GDM1 (cell line): ENCODE measurements at regions not wholly inside any gene's neighbourhood (a gene's known extent, or its start where the extent isn't known, plus 50 kb on each side); places are given as distances from the start of the nearest gene placed in this dataset.

Experiments
- DNase-seq: peaks from one replicate; lab custom pipeline; 2025; lab: John Stamatoyannopoulos, UW

GRCh38 chr9:26567976-26568375 is 324.6 kb downstream of the CAAP1 start:
- no peak for DNase-seq

- no peak for DNase-seq
Observed at GRCh38 chr9:26566141-26566540, 326.5 kb downstream of the CAAP1 start.

GRCh38 chr9:26565118-26565517 is 327.5 kb downstream of the CAAP1 start:
- DNase-seq, result no peak

GRCh38 chr9:26562338-26562737 is 330.3 kb downstream of the CAAP1 start:
- no peak for DNase-seq

- DNase-seq, result no peak
Observed at GRCh38 chr9:26561928-26562327, 330.7 kb downstream of the CAAP1 start.

- DNase-seq, result no peak
Observed at GRCh38 chr9:26559506-26559905, 333.1 kb downstream of the CAAP1 start.

GRCh38 chr9:26551971-26552370 is 340.6 kb downstream of the CAAP1 start:
- no peak for DNase-seq

- no peak for DNase-seq
Observed at GRCh38 chr9:26551451-26551850, 341.2 kb downstream of the CAAP1 start.

- no peak for DNase-seq
Observed at GRCh38 chr9:26548781-26549290, 343.8 kb downstream of the CAAP1 start.

- DNase-seq, result no peak
Observed at GRCh38 chr9:26539867-26540493, 352.6 kb downstream of the CAAP1 start.

- no peak for DNase-seq
Observed at GRCh38 chr9:26537211-26537610, 355.4 kb downstream of the CAAP1 start.

- DNase-seq, result no peak
Observed at GRCh38 chr9:26535151-26535550, 357.5 kb downstream of the CAAP1 start.

GRCh38 chr9:26530841-26531240 is 361.8 kb downstream of the CAAP1 start:
- DNase-seq, result no peak

GRCh38 chr9:26527931-26528330 is 364.7 kb downstream of the CAAP1 start:
- no peak for DNase-seq

- DNase-seq, result no peak
Observed at GRCh38 chr9:26524267-26524666, 368.3 kb downstream of the CAAP1 start.

- no peak for DNase-seq
Observed at GRCh38 chr9:26523577-26523976, 369.0 kb downstream of the CAAP1 start.

- DNase-seq, result no peak
Observed at GRCh38 chr9:26520141-26520540, 372.5 kb downstream of the CAAP1 start.

- no peak for DNase-seq
Observed at GRCh38 chr9:26516773-26517343, 375.7 kb downstream of the CAAP1 start.

GRCh38 chr9:26513730-26514129 is 378.9 kb downstream of the CAAP1 start:
- DNase-seq, result no peak

- no peak for DNase-seq
Observed at GRCh38 chr9:26510137-26510536, 382.5 kb downstream of the CAAP1 start.

- no peak for DNase-seq
Observed at GRCh38 chr9:26508897-26509296, 383.7 kb downstream of the CAAP1 start.

- no peak for DNase-seq
Observed at GRCh38 chr9:26504057-26504456, 388.5 kb downstream of the CAAP1 start.

- DNase-seq, result no peak
Observed at GRCh38 chr9:26502311-26502710, 390.3 kb downstream of the CAAP1 start.

- no peak for DNase-seq
Observed at GRCh38 chr9:26500471-26500870, 392.1 kb downstream of the CAAP1 start.
